GM19395 (cell line): ENCODE measurements at regions not wholly inside any gene's neighbourhood (a gene's known extent, or its start where the extent isn't known, plus 50 kb on each side); places are given as distances from the start of the nearest gene placed in this dataset.
"Not testable (repeated sequence)": the region's sequence is repeated elsewhere in the genome, so short reads cannot be mapped to it uniquely, and the experiment has no call there.

Experiments
- ATAC-seq: cut with Tn5 transposase; IDR thresholded peaks from one replicate; pipeline ENCODE4 v1.9.1; 2021; ENCODE audit warnings: mild to moderate bottlenecking, moderate library complexity; ENCODE audit not compliant: unreplicated experiment

DNA sequence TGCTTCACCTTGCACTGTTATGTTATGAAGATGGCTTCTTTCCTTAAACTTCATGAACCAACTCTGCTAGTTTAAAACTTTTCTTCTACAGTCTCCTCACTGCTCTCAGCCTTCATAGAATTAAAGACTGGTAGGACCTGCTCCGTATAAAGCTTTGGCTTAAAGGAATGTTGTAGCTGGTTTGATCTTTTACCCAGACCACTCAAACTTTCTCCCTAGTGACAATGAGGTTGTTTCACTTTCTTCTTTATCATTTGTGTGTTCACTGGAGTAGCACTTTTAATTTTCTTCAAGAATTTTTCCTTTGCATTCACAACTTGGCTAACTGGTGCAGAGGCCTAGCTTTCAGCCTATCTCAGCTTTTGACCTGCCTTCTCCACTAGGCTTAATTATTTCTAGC is 316.4 kb upstream of the RNF32 start:
- no peak for ATAC-seq

DNA sequence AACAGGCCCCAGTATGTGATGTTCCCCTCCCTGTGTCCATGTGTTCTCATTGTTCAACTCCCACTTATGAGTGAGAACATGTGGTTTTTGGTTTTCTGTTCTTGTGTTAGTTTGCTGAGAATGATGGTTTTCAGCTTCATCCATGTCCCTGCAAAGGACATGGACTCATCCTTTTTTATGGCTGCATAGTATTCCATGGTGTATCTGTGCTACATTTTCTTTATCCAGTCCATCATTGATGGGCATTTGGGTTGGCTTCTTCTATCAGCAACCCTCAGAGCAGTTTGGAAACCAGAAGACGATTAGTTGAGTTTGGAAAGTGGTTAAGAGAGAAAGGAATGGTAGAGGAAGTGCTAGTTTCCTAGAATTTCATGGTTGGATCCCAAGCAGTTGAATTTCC is 319.1 kb upstream of the RNF32 start:
- not testable (repeated sequence) for ATAC-seq

DNA sequence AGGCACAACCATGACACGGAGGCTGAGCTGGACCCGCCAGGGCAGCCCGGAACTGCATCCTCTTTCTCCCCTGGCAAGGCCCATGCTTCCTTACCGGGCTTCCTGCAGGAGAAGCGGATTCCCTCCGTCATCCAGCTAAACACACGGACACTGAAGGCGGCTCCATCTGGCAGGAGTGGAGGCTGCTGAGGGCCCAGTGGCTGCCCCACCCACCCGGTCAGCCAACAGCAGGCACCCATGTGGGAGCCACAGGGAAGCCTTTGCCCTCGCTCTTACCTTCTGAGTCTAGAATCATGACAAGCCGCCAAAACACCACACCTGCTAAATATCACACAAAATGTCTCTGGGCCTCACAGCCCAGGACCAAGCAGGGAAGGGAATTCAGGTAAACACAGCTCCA is 321.6 kb upstream of the RNF32 start:
- ATAC-seq, result no peak

DNA sequence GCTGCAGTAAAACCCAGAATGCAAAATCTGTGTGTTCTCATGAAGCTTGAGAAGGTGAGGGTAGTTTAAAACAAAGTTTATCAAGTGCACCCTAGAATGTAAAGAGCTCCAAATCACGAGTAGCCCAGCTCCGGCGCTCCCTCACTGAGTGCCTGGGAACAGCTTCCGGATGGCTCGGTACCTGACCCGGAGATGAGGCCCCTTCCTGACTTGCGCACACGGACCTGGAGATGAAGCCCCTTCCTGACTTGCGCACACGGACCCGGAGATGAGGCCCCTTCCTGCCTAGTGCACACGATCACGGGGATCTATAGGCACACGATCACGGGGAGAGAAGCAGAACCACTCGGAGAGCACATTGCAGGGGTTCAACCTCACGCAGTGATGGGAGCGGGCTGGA is 322.1 kb upstream of the RNF32 start:
- no peak for ATAC-seq

DNA sequence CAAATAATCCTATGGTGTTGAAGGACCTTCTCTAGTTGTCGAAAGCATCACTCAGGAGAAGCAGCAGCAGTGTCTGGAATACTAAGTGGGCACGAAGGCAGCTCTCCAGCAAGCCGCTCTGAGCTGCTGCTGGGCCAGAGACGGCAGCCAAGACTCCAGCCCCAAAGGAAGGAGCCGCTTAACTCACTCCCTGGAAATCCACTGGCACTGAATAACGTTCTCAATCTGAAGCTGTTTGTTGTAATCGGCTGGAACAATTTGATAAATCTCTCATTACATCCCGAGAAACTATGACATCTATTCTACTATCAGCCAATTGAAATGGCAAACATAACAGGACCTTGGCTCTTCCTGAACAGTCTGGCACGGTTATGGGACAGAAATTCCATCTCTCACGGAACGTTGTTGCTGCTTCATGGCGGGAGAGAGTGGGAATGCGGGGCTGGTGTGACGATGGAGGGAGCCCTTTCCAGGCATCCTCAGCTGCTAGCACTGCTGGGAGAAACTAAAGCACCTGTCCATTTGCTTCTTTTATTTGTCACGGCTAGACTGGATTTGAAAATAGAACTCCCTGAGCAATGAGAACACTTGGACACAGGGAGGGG is 331.5 kb upstream of the RNF32 start:
- no peak for ATAC-seq

DNA sequence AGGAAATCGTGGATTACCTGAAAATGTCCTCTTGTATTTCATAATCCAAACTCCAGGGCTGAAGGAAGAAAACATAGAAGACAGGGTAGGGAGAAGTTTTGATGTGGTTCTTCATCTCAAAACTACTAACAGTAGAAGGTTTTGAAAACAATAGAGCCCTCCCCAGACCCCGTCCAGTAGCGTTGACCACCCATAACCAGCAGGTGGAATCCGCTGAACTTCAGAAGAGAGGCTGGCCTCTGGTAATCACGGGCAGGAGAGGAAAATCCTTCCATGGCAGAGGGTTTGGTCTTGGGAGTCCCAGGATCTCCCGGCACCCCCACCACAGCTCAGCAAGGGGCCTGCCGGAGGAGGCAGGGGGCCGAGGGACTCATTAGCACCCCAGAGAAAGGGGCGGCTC is 333.4 kb upstream of the RNF32 start:
- ATAC-seq, result no peak

DNA sequence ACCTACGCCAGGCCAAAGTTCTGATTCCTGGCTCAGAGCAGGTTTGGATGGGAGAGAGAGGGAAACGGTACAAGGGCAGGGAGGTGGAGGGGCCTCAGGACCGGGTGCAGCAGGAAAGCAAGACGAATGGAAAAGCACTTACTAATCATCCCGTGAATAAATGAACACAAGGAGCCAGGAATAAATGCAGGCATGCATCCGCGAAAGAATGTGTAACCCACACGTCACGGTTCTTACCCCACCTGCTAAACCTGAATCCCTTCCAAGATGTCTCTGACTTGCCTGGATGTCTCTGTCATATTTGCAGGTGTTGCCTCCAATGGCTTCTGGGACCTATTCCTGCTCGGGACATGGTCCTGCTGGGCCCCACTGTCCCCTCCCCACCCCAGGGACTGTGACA is 335.2 kb upstream of the RNF32 start:
- ATAC-seq, result no peak

DNA sequence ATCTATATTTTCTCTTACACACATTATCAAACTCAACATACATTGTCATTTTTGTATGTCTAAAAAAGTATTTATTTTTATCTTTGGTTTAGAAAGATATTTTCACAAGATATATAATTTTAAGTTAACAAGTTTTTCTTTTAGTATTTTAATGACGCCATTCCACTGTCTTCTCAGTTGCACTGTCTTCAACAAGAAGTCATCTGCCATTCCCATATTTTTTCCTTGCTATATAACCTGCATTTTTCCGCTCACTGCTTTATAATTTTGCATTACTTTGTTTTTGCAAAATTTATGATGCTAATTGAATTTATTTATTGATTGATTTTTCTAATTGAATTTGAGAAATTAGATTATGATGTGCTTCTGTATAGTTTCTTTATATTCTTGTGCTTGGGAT is 357.8 kb upstream of the RNF32 start:
- ATAC-seq, result no peak

DNA sequence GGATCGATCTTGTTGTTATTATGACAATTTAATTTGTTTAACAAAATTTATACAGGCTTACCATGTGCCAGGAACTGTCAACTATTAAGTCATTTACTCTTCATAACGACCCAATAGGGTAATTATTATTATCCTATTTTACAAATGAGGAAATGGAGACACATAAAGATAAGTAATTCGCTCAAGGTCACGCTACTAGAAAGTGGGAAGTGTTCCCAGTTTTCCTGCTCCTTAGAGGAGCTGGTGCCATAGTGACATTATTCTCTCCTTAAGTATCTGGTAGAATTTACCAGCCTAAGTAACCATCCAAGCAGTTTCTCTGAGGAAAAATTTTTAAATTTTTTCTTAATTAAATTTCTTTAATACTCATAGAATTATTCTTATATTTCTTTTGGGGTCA is 360.9 kb upstream of the RNF32 start:
- ATAC-seq, result no peak

DNA sequence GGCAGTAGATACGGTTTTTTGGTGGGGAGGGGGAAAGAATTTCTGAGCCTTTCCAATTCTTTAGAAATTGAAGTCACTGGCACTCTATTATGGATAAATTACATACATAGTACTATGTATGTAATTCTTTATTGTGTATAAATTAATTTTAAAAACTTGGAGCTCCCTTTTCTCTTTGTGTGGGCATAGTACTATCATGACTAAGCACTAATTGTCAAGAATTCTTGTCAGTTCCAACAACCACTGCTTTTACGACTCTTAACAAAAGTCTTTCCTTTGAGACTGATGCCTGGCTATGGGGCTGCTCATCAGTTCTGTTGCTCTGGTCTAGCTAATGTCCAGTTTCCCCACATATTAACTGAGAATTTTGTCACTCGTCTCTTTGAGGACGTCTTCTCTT is 365.3 kb upstream of the RNF32 start:
- ATAC-seq, result no peak

DNA sequence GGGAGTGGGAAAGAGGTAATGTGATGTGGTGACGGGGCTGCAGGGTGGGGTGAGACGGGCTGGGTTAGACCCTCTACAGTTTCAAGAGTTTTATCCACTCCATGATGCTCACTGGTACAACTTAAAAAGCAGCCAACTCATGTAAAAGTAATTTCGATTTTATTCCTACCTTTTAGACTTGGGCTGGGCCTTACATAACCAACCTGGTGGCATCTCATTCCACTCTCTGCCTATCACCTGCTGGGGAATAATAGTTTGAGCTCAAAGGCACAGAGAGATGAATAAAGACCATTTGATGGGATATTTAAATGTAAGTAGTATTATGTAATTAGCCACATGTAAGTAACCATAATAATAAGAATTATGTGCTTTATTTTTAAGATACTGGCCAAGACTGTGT is 366.0 kb upstream of the RNF32 start:
- ATAC-seq, result no peak

DNA sequence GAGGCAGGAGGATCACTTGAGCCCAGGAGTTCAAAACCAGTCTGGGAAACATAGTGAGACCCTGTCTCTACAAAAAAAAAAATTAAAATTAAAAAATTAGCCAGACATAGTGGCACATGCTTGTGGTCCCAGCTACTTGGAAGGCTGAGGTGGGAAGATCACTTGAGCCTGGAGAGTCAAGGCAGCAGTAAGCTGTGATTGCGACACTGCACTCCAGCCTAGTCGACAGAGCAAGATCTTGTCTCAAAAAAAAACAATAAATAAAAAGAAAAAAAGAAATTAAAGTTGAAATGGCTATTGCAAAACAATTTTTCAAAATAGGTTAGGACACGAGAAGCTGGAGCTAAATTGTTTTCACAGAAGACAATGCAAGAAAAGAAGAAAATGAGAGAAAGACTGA is 379.0 kb upstream of the RNF32 start:
- ATAC-seq, result no peak

DNA sequence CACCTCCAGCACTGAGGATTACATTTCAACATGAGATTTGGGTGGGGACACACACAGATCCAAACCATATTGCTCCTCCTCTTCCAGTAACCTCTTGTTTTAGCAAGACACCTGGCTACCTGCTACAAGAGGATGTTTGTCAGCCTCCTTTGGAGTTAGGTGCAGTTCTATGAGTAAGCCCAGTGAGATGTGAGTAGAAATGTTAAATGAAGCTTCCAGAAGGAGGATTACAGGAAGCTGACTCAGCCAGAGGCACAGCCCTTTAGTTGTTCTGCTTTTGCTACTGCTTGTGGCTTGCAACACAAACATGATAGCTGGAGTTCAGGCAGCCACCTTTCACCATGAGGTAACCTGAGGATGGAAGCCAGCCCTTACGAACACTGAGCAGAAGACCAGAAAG is 382.7 kb upstream of the RNF32 start:
- no peak for ATAC-seq

DNA sequence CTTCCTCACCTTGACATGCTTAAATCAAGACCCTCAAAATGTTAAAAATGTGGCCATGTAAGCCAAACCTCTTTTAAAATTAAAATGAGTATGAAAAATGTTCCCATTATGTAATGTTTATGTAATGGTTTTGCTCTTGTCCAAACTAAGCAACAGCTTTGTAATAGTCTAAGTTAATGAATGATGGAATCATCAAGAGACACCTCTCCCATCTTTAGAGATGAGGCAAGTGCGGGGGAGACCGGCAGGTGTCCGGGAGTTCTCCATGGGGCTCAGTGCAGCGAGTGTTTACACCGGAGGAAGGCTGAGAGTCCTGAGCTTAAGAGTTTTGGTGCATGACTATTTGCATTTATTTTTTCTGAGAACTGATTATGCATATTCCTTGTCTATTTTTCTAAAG is 384.9 kb upstream of the RNF32 start:
- no peak for ATAC-seq

DNA sequence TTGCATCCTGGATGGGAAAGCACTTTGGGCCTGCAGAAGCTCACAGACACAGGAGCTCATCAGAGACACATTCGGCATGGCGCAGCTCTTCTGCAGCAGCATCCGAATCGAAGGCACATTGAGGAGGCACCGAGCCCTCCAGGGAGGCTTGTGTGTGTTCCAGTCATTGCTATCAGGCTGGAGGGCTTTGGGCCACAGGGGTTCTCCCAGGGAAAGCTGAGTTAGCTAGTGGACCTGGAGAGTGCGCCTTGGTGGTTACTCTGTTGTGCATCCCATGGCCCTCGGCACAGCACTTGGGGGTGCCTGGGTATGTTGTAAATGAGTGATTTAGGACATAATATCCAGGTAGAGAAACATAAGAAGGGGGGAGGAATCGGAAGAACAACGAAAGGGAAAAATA is 388.7 kb upstream of the RNF32 start:
- no peak for ATAC-seq

DNA sequence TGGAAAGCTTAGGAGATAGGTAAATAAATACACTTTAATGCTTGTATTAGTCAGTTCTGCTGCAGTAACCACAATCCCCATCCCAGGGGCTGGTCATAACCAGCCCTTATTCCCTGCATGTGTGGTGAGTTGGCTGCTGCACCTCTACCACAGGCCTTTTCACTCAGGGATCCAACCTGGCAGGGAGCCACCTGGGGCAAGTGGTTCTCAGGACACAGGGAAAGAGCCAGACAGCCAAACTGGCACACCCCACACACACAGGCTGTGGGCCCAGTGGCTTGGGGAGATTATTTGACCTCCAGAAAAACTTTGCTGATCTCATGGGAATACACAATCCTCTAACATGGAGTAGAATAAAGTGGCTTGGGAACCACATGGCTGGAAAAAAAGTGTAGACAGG is 400.0 kb upstream of the RNF32 start:
- no peak for ATAC-seq

DNA sequence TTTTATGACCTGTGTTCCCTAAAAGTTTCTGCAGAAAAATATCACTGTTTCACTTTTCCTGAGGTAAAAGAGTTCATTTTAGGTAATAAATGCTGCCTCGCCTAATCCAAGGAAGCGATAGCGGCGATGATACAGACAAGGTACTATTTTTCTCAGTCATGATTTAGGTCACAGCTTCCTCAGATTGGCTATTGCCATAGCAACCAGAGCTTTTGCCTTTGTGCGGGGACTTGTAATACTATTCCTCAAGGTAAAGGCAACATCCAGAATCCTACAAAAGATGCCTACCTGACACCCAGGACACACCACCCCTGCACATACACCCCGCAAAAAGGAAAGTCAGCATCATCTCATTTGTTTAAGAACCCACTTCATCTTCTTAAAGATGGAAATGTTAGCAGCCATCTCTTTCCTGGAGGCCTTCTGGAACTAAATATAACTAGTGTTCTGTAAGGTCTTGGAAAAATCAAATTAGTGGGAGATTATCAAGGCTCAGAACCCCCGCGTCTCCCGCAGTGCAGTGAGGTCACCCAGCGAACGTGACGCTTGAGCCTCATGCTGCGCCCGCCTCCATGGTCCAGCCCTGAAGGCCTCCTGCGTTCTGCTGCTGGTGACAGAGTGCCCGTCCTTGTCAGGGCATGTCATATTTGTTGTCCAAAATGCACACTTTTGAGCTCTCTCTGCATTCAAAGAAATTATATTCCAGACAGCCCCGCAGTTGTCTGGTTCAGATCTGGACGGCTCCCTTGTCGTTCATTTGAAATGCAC is 402.0 kb upstream of the RNF32 start:
- no peak for ATAC-seq

DNA sequence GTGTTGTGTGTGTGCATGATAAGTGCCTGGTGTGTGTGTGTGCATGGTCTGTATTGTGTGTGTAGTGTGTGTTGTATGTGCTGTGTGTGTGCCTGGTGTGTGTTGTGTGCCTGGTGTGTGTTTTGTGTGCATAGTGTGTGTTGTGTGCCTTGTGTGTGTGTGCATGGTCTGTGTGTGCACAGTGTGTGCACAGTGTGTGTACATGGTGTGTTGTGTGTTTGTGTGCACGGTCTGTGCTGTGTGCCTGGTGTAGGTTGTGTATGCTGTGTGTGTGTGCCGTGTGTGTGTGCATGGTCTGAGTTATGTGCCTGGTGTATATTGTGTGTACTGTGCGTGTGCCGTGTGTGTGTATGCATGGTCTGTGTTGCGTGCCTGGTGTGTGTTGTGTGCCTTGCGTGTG is 403.0 kb upstream of the RNF32 start:
- no peak for ATAC-seq

DNA sequence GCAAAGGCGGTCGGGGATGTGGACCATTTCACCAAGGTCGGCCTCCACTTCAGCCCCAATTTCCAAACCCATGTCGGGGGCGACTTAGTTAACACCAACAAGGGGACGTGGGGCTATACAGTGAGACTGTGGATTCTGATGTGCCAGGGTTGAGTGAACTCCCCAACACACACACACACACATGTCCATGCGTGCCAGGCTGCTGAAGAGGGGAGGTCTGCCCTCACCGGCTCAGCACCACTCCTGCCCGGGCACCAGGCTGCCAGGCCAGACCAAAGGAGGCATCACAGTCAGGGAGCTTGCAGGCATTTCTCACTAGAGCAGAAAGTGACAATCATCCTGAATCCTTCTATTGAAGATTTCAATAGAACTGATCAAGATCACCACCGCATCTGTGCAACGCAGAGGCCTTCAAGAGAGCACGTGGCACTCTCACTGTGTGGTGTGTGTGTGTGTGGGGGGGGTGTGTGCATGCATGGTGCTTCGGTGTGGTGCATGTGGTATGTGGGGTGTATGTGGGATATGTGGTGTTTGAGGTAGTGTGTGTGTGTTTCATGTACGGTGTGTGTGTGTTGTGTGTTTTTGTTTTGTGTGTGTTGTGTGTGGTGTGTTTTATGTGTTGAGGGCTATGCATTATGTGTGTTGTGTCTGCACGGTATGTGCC is 403.5 kb upstream of the RNF32 start:
- no peak for ATAC-seq

DNA sequence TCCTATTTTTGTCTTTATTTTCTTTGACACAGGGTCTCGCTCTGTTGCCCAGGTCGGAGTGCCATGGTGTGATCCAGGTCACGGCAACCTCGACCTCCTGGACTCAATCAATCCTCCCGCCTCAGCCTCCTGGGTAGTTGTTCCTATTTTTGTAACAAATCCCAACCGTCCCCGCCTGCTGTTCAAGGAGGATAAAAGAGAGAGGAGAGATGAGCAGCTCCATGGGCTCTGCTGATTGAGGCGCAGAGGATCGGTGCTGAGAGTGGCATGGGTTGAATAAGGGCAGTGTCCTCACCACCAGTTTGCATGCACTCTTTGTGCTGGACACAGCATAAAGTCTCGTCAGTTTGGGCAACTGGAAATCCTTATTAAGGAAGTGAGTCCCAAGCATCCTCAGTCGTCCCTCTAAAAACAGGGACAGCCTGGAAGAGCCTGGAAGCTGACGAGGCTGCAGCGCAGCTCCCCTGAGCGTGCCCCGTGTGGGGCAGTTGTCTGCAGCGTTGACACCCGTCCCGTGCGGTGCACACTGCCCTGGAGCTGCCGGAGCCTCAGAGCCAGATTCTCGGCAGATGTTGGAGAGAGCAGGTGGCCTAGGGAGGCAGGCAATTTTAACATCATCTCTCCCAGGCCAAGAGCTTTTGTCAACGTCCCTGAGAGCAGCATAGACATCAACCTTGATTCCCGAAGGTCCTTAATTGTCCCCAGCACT is 404.2 kb upstream of the RNF32 start:
- no peak for ATAC-seq

DNA sequence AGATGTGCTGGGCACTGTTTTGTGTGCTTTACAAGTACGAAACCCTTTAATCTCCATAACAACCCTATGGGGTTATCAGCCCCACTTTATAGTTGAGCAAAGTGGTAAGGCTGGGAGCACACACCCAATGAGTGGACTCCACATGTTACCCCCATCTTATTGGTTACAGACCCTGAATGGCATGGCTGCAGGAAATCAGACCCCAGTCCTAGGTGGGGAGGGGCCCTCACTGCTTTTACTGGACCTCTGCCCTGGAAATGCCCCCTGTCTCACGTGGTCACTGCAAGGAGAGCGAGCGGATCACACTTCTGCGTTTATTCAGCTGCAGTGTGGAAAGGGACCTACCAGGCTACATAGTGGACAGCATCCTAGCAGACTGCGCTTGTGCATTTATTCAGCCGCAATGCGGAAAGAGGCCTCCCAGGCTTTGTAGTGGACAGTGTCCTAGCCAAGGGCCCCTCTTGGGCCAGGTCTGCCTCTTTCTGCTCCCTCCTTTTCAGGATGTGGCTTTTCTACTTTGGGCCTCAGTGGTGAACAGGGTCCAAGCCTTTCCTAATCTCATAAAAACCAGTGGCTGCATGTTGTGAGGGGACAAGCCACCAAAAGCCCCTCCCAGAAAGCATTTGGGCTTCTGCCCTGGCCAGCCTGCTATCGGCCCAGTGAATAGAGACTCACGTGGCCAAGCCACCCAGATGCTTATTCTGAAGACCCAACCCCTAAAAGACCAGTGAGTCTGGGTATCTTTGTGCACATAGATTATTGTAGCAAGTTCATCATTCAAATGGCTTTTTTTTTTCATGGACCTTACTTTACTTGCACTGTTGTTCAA is 405.7 kb upstream of the RNF32 start:
- no peak for ATAC-seq
